H1 (cell line): ENCODE measurements at regions not wholly inside any gene's neighbourhood (a gene's known extent, or its start where the extent isn't known, plus 50 kb on each side); places are given as distances from the start of the nearest gene placed in this dataset.

Source experiments
- BRCA1 ChIP-seq: IDR thresholded peaks from 2 replicates; pipeline ENCODE4 v1.6.1; 2012; ENCODE audit warnings: low read depth, low read length, improper control_type of control experiment
- KDM5A ChIP-seq: fragments of 200-600 bp; IDR thresholded peaks from 2 replicates; pipeline ENCODE4 v1.7.1; 2012; ENCODE audit warnings: mild to moderate bottlenecking, low read length, inconsistent platforms, mixed read lengths
- RFX5 ChIP-seq: IDR thresholded peaks from 2 replicates; pipeline ENCODE4 v1.6.1; 2011; ENCODE audit warnings: low read depth, low read length, improper control_type of control experiment, borderline replicate concordance
- SP1 ChIP-seq: IDR thresholded peaks from 2 replicates; pipeline ENCODE4 v1.6.1; 2011; ENCODE audit warnings: low read depth, low read length
- TEAD4 ChIP-seq: IDR thresholded peaks from 2 replicates; pipeline ENCODE4 v1.6.1; 2012; ENCODE audit warnings: low read depth, low read length, inconsistent platforms, mixed read lengths

DNA sequence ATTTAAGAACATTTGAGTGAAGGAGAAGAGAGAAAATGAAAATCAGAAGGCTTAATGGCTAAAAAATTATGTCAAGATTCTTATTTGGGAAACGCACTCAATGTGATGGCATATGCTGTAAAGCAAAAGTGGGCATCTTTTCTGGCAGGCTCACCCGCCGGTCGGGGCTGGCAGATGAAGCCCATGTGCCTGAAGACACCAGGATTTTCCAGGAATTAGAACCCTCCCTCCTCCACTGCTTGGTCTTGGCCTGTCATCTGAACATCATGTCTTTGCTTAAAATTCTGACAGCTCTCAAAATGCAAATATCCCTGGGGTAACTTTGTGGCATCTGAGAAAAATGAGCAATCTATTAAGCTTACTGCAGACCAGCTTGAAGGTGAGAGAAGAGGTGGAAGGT lies 337.9 kb downstream of the IRX1 start (continued):
- no peak for TF ChIP-seq KDM5A
- TF ChIP-seq SP1: no peak
- no peak for TF ChIP-seq TEAD4
- no peak for TF ChIP-seq RFX5
- TF ChIP-seq BRCA1: no peak
